Femur (tissue), 1 donor: ENCODE measurements at regions not wholly inside any gene's neighbourhood (a gene's known extent, or its start where the extent isn't known, plus 50 kb on each side); places are given as distances from the start of the nearest gene placed in this dataset.

Experiments used
- DNase-seq: peaks from one replicate; pipeline ENCODE4 v3.0.0-alpha.2; 2017

DNA sequence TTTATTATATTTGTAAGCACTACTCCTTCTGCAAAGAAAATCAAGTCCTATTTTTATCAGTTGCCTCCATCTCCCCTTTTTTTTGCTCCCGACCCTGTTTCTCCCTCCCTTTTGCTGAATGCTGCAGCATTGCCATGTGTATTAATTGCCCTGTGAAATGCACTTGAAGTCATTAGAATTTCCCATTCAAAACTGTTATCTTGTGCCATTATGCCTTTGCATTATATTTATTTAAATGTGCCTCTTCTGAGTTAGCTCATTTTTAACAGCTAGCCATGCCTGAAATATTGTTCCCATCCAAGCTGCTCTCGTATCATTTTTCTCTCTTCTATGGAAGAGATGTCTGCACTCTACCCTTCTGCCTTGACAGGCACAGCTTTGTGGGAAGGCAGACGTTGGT, 404.0 kb upstream of the PLXNA2 start:
- no peak for DNase-seq

DNA sequence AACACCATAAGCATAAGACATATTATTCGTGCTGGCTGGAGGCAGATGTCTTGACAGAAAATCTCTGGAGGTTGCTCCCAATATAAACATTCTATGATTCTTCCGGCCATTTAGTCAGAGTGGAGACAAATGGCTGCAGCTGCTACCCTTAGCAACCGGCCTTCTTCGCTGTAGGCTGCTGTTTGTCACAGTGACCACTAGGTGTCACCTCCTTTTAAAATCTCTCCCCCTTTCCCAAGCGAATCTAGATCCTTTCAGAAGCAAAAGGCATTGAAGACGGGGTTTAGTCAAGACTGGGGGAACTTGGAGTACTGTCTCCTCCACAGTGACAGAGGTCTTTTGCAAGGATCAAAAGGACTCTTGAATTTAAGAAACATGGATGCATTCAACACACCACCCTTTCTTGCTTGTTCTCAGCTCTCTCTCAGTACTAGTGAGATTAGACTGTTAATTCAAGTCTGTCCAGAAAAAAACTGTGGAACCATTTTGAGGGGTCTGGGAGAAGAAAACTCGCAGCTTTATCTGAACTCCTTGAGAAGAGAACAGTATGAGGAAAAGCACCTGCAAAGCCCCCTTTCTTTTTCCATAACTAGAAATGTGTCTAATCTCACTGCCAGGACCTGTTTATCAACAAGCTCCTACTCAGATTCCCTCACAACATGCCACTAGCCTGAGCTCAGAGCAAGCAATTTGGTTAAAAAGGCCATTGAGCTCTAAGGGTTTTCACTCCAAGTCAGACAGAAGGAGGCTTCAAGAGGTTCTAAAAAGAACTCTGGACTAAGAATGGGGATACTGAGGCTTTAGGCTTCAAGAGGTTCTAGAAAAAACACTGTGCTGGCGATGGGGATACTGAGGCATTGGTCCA, 408.3 kb upstream of the PLXNA2 start:
- DNase-seq = peak; percentile 73

DNA sequence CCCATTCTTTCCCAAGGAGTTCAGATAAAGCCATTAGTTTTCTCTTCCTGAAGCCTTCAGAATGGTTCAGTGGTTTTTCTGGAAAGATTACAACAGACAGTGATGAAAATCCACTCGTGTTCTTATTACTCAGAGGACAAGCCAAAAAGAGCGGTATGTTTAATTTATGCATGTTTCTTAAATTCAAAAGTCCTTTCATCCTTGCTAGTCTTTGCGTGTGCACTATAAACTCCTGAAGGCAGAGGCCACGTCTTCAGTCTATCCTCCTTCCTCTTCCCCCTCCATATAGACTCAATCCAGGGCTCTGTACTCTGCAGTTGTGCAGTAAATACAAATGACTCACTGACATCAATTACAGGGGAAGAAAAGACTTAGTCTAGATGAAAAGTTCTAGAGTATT, 409.2 kb upstream of the PLXNA2 start:
- no peak for DNase-seq

DNA sequence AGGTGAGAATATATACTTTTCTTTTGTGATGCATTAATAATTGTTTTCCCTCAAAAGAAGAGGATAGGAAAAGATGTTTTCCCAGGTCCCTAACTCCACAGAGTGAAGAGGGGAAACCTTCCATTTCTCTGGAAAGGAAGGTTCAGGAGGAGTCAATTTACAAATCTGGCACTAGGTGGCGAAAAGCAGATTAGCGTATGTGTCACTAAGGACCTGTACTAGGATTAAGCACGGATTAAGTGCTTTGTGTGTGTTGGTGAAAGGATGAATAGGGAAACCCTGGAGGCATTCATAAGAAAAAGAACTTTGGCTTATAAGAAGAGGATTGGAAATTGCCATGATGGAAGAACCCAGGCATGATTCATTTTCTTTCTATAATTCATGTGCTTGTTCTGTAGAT, 410.1 kb upstream of the PLXNA2 start:
- DNase-seq = no peak

DNA sequence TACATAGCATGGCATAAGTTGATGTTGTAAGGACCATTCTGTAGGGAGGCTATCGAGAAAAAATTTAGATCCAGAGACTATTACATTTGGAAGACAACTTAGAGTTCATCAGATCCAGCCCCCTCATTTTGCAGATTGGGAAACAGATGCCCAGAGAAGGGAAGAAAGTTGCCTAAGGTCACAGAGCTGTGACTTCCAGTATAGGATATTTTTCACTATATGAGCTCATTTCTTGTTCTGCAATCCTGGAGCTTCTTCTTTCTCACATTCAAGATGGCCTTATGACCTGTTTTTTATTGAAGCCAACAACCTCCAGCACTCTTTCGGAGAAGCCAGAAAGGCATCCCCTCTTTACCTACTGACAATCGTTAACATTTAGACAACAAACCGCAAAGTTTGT, 421.8 kb upstream of the PLXNA2 start:
- DNase-seq = no peak

DNA sequence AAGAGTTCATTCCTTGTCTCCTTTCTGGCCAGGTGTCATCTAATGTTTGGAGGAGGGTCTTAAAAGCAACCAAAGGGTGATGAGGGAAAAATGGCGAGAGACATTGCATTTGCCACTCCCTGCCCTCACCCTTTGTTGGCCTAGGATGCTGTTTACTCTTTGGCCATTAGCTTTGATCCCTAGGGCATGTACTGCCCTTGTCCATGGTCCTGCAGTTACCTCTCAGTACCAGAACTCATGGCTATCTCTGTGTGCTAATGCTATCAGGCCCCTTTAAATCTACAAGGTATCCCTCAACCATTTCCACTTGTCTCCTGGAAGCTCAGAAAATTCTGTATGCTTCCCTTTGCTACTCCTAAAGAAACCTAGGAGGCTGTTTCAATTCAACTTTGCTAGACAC, 424.8 kb upstream of the PLXNA2 start:
- DNase-seq = no peak

DNA sequence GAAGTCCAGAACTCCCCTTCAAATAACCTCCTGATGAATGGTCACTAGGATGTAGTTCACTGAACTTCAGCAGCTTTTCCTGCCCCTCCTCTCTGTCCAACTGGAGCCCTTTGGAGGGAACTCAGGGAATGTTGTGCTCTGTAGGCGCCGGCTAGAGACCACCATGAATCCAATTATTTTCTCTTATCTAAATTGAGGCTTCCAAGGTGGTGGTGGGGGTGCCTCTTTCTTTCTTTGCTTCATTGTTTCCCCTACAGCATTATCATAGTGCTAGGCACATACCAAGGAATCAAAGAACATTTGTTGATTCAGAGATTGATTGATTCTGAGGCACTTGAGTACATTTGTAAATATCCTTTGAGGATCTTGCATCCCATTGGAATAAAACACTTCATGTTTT, 426.6 kb upstream of the PLXNA2 start:
- no peak for DNase-seq

DNA sequence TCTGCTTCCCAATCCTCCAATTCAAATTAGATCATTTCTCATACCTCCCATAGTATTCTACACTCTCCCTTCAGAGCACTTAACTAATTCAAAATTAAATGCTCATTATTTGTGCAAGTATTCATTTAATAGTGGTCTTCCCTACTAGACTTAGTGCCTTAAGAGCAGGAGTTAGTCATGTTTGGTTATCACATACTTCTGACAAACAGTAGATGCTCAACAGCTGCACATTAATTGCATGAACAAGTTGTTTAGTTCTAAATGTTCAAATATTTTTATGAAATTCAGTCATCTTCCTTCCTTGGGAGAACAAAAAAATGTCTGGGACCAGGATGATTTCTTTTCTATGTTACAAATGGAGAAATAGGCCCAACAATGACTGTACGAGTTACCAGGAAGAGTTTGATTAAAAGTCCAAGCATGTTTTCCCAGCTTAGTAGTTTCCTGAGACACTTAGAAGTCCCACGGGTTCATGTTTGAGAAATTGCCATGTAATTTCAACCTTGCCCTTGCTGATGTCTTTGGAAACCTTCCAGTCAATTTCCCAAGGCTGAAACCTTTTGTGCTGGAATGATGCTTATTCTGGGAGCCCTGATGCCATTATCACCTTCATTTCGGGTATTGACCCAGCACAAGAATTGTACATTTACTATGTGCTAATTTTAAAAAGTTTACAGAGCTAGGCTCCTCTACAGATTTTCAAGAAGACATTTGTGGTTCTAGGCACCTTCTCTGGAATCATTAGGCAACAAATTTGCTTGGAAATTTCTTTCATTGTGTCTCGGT, 437.9 kb upstream of the PLXNA2 start:
- no peak for DNase-seq

DNA sequence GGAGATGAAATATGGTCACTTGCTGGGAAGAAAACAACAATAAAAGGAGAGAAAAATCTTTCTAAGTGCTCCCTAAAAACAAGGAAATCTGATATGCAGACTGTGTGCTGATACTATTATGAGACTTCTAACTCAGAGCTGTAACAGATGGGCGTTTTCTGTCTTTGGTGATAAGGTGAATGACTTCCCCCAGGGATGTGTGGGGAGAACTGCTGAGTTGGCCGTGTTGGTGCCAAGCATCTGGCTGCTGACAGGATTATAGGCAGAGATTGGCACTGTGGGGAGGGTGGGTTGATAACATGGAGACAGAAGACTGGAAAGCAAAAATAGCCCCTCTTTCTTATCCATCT, 438.5 kb upstream of the PLXNA2 start:
- no peak for DNase-seq

DNA sequence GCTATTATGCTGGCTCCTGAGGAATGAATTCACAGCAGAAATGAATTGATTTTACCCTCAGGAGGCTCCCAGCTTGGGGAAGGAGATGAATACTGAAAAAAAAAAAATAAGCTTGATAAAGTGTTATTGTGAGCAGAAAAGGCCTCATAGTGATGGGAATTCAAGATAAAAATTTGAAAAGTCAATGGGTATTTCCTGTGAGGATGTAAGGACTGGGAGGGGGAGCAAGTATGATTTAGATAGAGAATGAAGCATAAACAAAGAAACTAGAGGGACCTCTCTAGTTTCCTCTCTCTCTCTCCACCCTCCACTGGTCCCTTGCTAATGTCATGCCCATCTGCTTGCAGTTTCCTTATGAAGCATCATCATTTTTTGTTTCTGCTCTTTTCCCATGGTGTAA, 439.0 kb upstream of the PLXNA2 start:
- no peak for DNase-seq

DNA sequence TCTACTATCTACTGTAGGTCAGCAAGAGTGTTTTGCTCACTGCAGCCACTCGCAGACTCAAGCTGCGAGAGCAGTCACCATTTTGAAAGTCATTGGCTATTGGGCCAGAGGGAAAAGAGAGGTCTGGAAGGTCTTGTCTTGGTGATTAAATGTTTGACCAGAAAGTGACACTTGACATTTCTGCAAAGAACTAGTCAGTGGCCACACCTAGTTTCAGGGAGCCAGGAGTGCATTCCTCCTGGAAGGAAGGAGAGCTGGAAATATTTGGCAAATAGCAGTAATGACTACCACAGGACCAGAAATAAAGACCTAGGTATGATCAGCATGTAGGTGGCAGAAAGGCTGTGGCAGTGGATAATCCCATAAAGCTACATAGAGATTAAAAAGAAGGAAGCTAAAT, 440.0 kb upstream of the PLXNA2 start:
- no peak for DNase-seq

DNA sequence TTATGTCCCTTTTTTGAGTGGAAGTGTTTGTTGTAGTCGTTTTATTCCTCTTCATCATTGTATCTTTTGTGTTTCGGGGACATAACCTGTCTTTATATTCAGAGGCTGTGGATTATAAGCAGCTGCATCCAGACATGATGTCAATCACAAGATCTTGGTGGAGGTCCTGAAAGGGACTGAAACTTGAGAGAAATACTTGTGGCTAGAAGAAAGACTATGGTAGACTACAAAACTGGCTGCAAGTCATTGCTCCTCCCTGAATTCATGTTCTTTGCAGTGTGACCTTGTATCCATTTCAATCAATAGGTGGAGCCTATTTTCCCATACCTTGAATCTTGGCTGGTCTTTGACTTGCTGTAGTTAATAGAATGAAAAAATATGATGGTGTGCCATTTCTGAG, 442.4 kb upstream of the PLXNA2 start:
- no peak for DNase-seq

DNA sequence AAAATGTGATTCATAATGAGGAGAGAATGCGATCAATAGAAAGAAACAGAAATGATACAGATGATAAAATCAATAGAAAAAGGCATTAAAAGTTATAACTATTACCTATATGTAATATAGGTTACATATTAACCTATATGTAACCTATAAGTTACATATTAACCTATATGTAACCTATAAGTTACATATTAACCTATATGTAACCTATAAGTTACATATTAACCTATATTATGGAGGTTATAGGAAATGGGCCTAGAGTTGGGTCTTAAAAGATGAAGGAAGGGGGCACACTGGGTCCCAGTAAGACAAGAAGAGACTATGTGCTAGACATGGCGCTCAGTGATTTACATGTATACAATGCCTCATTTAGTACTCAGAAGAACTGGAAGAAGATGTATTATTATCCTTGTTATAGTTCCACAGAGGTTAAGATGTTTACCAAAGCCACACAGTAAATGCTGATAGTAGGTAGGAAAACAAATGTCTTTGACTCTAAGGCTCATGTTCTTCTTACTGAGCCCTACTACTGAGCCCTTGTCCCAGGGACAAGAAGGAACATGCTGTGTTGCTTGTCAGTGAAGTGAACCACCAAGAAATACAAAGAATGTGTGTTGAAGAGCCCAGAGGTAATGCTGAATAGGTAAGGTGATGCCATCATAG, 444.6 kb upstream of the PLXNA2 start:
- no peak for DNase-seq

DNA sequence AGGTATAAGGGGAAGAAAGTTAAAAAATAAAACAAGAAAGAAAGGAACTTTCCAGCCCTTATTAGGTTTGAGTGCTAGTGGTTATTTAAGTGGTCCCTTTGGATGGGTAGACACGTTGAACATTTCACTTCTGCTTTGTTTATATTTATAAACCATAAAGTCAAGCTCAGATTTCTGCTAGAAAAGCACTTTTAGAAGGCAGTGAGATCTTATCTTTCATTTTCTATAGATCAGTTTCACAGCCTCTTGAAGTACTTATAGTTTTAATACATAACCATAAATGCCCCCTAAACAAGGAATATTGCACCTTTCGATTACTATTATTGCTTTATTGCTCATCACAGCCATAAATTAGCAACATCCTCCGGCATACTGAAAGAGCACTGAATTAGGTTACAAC, 446.8 kb upstream of the PLXNA2 start:
- DNase-seq = no peak

DNA sequence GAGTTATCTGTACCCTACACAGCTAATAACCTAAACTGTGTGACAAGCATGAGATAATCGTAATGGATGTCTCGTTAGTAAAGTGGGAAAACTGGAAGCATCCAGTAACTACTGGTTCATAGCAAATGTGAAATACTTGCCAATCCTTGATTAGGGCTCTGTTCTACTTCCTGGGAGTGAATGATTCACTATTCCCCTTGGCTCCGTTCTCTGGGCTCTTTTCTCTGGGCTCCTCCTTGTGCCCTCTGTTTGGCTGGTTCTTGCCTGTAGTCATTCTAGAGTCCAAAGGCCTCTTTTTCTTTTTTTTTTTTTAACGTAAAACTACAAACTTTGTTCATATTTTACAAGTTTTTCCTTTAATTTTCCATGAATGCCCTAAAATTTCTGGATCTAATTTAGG, 465.8 kb upstream of the PLXNA2 start:
- DNase-seq = no peak

DNA sequence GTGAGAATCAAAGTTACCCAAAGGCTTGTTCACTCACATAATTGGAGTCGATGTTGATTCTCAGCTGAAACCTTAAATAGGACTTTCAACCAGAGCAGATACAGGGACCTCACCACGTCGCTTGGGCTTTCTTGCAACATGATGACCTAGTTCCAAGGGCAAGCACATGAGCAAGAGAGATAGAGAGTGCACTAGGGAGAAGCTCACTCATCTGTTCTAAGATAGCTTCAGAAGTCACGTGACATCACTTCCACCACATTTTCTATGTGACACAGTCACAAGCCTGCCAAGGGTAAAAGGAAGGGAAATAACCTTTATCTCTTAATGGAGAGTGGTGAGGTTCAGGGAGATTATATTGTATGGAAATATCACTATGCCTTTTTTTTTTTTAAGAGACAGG, 470.1 kb upstream of the PLXNA2 start:
- DNase-seq = no peak

DNA sequence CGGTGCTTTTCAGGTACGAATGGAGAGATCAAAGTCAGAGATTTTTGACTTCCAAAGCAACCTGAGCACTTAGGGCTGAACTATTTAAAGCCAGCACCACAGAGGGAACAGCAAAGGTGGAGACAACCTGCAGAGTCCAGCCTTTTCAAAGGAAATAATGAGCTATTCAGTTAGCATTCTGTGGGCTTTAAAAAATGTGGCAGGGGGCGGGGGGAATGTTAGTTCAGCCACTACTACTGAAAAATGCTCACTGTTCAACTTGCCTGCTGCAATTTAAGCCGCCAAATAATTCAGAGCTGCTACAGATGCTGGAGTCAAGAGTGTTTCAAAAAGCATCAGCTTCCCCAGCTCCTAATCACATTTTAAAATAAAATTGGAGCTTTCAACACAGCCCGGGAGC, 473.3 kb upstream of the PLXNA2 start:
- no peak for DNase-seq

DNA sequence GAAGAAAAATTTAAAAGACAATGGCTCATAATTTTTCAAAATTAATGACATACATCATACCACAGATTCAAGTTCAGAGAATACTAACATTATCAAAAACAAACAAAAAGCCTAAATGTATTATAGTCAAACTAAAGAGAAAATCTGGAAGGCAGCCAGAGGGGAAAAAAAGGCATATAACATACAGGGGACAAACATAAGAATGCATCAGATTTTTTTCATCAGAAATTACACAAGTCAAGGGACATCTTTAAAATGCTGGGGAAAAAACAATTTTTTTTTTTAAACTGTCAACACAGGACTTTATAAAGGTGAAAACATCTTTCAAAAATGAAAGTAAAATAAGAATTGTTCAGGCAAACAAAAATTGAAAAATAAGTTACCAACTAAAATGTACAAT, 478.4 kb upstream of the PLXNA2 start:
- no peak for DNase-seq

DNA sequence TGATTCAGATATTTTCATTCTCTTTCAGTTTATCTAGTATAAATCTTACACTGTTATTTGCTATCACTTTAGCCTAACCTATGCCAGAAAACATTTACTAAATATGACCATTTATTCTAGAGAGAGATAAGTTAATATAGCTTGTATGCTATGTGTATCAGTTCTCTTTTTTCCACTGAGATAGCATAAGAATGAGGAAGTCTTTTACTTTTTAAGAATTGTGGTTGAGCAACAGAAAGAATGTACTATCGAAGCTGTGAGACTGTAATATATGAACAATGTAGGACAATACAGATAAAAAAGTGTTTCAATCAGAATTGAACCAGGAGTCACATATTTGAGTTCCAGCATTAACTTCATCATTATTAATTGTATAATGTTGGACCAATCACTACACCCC, 479.9 kb upstream of the PLXNA2 start:
- DNase-seq = no peak

DNA sequence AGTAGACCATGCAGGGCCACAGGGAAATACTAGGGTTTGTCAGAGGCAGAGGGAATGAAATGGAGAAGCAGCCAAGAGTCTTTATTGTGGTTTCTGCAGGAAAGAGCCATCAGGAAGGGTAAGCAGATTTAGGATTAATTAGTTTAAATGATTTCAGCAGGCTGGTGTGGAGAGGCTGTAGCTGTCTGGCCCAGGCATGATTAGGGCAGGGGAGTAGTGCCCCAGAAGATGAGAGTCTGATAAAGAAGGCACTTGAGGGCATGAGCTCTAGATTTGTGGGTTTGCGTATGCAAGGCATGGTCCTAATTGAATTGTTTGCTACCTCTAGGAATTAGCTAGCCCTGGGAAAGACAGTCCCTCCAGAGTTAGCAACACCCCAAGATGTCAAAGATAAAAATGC, 484.6 kb upstream of the PLXNA2 start:
- no peak for DNase-seq

DNA sequence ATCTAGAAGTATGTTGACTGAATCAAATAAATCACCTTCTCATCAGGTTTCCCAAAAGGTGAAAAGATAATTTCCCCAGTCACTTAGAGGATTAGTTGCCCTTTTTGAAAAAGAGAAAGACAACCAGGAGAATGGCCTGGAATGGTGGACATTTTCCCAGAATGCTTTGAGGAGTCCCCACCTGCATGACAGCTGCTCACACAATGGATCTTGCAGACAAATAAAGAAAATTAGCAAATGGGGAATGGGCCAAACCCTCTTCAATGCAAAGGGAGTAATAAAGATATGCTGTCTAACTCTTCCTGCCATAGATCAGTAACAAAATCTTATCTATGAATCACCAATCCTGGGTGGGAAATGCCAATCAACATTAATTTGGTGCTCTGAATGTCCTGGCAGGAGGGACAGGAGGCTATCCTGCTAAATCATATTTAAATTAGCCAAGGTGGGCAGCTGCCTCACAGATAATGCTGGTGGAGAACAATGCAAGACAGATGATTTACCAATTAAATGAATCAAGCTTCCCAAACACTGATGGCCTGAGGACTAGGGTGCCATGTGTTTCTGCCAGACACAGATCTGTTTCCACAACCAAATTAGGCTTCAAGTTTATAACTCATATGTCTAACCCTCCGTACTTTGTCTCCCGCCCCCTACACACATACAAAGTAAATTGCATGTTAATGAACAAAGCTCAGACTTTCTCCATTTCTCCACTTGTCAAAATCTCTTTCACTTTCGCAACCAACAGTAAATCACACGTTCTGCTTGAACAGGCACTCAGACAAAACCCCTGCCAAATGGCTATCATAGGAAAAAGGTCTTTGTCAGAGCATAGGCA, 488.0 kb upstream of the PLXNA2 start:
- no peak for DNase-seq

DNA sequence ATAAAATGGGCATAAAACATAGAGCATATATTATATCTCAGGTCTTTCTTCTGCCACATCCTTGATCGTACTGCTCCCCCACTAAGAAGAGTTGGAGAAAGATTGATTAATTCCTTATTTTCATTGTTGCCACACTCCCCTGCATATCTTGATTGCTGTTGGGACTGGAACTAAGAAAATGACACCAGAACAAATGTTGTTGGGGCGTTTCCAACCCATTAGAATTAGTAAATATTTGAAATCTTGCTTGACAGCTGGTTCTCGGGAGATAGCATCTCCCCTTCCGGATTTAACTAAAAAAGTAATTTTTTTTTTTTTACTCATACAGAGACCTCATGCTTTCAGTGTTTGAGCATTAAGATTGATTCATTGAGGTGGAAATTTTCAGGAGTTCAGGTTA, 493.0 kb upstream of the PLXNA2 start:
- DNase-seq = no peak

DNA sequence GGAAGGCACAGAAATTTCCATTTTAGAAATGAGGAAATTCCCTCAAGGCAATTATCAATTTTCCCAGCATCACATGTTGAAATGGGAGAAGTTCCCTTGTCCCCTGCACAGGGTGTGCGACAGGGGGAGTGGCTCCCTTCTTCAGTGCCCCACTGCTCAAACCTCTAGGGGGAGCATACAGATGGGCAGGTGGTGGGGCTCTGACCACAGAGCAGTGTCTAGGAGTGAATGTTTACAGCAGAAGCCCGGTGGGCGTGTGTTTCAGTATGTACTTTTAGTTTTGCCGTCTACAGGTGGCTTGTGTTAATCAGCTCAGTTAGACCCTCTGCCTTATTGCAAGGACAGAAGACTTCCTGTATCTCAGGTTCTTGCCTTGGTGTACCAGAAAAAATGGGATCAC, 493.7 kb upstream of the PLXNA2 start:
- DNase-seq = no peak
